H1 (cell line): ENCODE measurements at regions not wholly inside any gene's neighbourhood (a gene's known extent, or its start where the extent isn't known, plus 50 kb on each side); places are given as distances from the start of the nearest gene placed in this dataset.

Experiments
- CHD1 ChIP-seq: IDR thresholded peaks from 2 replicates; pipeline ENCODE4 v1.6.1; 2012; ENCODE audit warnings: low read depth, low read length, improper control_type of control experiment
- CHD2 ChIP-seq: IDR thresholded peaks from 2 replicates; pipeline ENCODE4 v1.6.1; 2012; ENCODE audit warnings: low read length, improper control_type of control experiment
- SAP30 ChIP-seq: fragments of 300-600 bp; sonication (generic); IDR thresholded peaks from 2 replicates; pipeline ENCODE4 v1.7.1; 2012; ENCODE audit warnings: low read length, moderate library complexity, mild to moderate bottlenecking, inconsistent platforms; ENCODE audit not compliant: insufficient read depth, insufficient replicate concordance
- SRF ChIP-seq: IDR thresholded peaks from 2 replicates; pipeline ENCODE4 v1.6.1; 2011; ENCODE audit warnings: mild to moderate bottlenecking, low read depth, low read length, moderate library complexity

- TF ChIP-seq SRF (no peak), CHD2 (no peak), CHD1 (no peak), SAP30 (no peak)
Measured at GRCh38 chr5:4164167-4164566, 568.5 kb downstream of the IRX1 start (continued).
